Naive B cell (primary cell): ENCODE measurements at regions not wholly inside any gene's neighbourhood (a gene's known extent, or its start where the extent isn't known, plus 50 kb on each side); places are given as distances from the start of the nearest gene placed in this dataset.
"Not testable (repeated sequence)": the region's sequence is repeated elsewhere in the genome, so short reads cannot be mapped to it uniquely, and the experiment has no call there.

Source experiments
- ATAC-seq, 2 donors: fragments of 150-1000 bp; cut with Tn5 transposase; 2 replicates each; pipeline ENCODE4 v1.10.0; 2021; ENCODE audit warnings: low read depth in 2 of 2, mild to moderate bottlenecking in 2 of 2, moderate library complexity in 2 of 2
- DNase-seq: peaks from one replicate; pipeline ENCODE4 v3.0.0; 2022
- H3K27ac Mint-ChIP-seq, 6 donors: one replicate each; pipeline ENCODE4 v1.8.0; 2020 to 2022; ENCODE audit warnings: mild to moderate bottlenecking in 6 of 6, mixed read lengths in 6 of 6, moderate library complexity in 5 of 6, inconsistent platforms in 2 of 6
- H3K27me3 Mint-ChIP-seq, 3 donors: one replicate each; pipeline ENCODE4 v1.8.0; 2021 to 2022; ENCODE audit warnings: mixed read lengths in 3 of 3, mild to moderate bottlenecking in 1 of 3
- H3K36me3 Mint-ChIP-seq, 2 donors: one replicate each; pipeline ENCODE4 v1.8.0; 2020 to 2022; ENCODE audit warnings: mixed read lengths in 2 of 2, inconsistent platforms in 1 of 2, mild to moderate bottlenecking in 1 of 2
- H3K4me1 Mint-ChIP-seq, 3 donors: one replicate each; pipeline ENCODE4 v1.8.0; 2020 to 2022; ENCODE audit warnings: mixed read lengths in 3 of 3, inconsistent platforms in 1 of 3, mild to moderate bottlenecking in 1 of 3, moderate library complexity in 1 of 3
- H3K4me3 Mint-ChIP-seq, 8 donors: one replicate each; pipeline ENCODE4 v1.8.0; 2020 to 2022; ENCODE audit warnings: mild to moderate bottlenecking in 8 of 8, mixed read lengths in 8 of 8, moderate library complexity in 8 of 8, inconsistent platforms in 2 of 8
- H3K9me3 Mint-ChIP-seq, 7 donors: one replicate each; pipeline ENCODE4 v1.8.0; 2020 to 2022; ENCODE audit warnings: mixed read lengths in 7 of 7, mild to moderate bottlenecking in 5 of 7, inconsistent platforms in 2 of 7, moderate library complexity in 1 of 7

GRCh38 chr13:83471011-83471410, 411.3 kb downstream of the SLITRK1 start:
- no peaks in the 10 kb centered on the region for H3K36me3 Mint-ChIP-seq
- no peak overlapping the region for H3K4me3 Mint-ChIP-seq
- DNase-seq (no peak), ATAC-seq (no peak)
- peaks cover 0 to 12% (median 8%) of the 10 kb centered on the region in 7 donors for H3K9me3 Mint-ChIP-seq
- H3K27me3 Mint-ChIP-seq, result no peaks in the 10 kb centered on the region
- H3K27ac Mint-ChIP-seq, result no peak overlapping the region
- no peaks in the 10 kb centered on the region for H3K4me1 Mint-ChIP-seq

GRCh38 chr13:83470133-83470797, 412.0 kb downstream of the SLITRK1 start:
- H3K4me1 Mint-ChIP-seq, result no peaks in the 10 kb centered on the region
- H3K4me3 Mint-ChIP-seq, result no peak overlapping the region
- no peaks in the 10 kb centered on the region for H3K27me3 Mint-ChIP-seq

GRCh38 chr13:83453723-83454122, 428.6 kb downstream of the SLITRK1 start:
- Mint-ChIP-seq H3K36me3 (no peaks in the 10 kb centered on the region), H3K4me1 (no peaks in the 10 kb centered on the region), H3K27ac (no peak overlapping the region), H3K27me3 (no peaks in the 10 kb centered on the region), H3K4me3 (no peak overlapping the region), H3K9me3 (peaks cover 0 to 9% (median 0%) of the 10 kb centered on the region in 7 donors)
- DNase-seq (no peak), ATAC-seq (no peak)

More at GRCh38 chr13:83470133-83470797, 412.0 kb downstream of the SLITRK1 start:
- no peak for DNase-seq
- Mint-ChIP-seq H3K9me3 (peaks cover 0 to 17% (median 9%) of the 10 kb centered on the region in 7 donors), H3K27ac (no peak overlapping the region), H3K36me3 (no peaks in the 10 kb centered on the region)
- no peak for ATAC-seq

GRCh38 chr13:83453300-83453699, 429.0 kb downstream of the SLITRK1 start:
- Mint-ChIP-seq H3K9me3 (peaks cover 0 to 8% (median 0%) of the 10 kb centered on the region in 7 donors), H3K4me3 (no peak overlapping the region), H3K36me3 (no peaks in the 10 kb centered on the region), H3K4me1 (no peaks in the 10 kb centered on the region), H3K27ac (no peak overlapping the region), H3K27me3 (no peaks in the 10 kb centered on the region)
- ATAC-seq (no peak), DNase-seq (no peak)

- ATAC-seq, result no peak
- H3K4me1 Mint-ChIP-seq, result no peaks in the 10 kb centered on the region
These were observed 429.9 kb downstream of the SLITRK1 start for GRCh38 chr13:83452292-83452950.

GRCh38 chr13:83450591-83450990, 431.7 kb downstream of the SLITRK1 start:
- Mint-ChIP-seq H3K4me1 (no peaks in the 10 kb centered on the region), H3K27me3 (no peaks in the 10 kb centered on the region), H3K36me3 (no peaks in the 10 kb centered on the region), H3K27ac (no peak overlapping the region), H3K4me3 (no peak overlapping the region), H3K9me3 (peaks cover 3 to 9% (median 4%) of the 10 kb centered on the region in 7 donors)
- no peak for ATAC-seq
- no peak for DNase-seq

More at GRCh38 chr13:83452292-83452950, 429.9 kb downstream of the SLITRK1 start:
- DNase-seq, result no peak
- H3K27me3 Mint-ChIP-seq, result no peaks in the 10 kb centered on the region
- no peak overlapping the region for H3K4me3 Mint-ChIP-seq
- peaks cover 0 to 7% (median 0%) of the 10 kb centered on the region in 7 donors for H3K9me3 Mint-ChIP-seq
- no peaks in the 10 kb centered on the region for H3K36me3 Mint-ChIP-seq
- H3K27ac Mint-ChIP-seq, result no peak overlapping the region

GRCh38 chr13:83449668-83450395, 432.4 kb downstream of the SLITRK1 start:
- no peak overlapping the region for H3K27ac Mint-ChIP-seq
- H3K4me1 Mint-ChIP-seq, result no peaks in the 10 kb centered on the region
- no peaks in the 10 kb centered on the region for H3K36me3 Mint-ChIP-seq
- peaks cover 3 to 9% (median 6%) of the 10 kb centered on the region in 7 donors for H3K9me3 Mint-ChIP-seq
- no peak for ATAC-seq
- H3K27me3 Mint-ChIP-seq, result no peaks in the 10 kb centered on the region
- DNase-seq, result no peak
- no peak overlapping the region for H3K4me3 Mint-ChIP-seq

GRCh38 chr13:83440465-83440864, 441.8 kb downstream of the SLITRK1 start:
- H3K27me3 Mint-ChIP-seq, result no peaks in the 10 kb centered on the region
- ATAC-seq, result no peak
- H3K27ac Mint-ChIP-seq, result no peak overlapping the region
- no peak for DNase-seq
- peaks cover 0 to 16% (median 4%) of the 10 kb centered on the region in 7 donors for H3K9me3 Mint-ChIP-seq
- H3K4me1 Mint-ChIP-seq, result no peaks in the 10 kb centered on the region
- no peak overlapping the region for H3K4me3 Mint-ChIP-seq
- H3K36me3 Mint-ChIP-seq, result no peaks in the 10 kb centered on the region

GRCh38 chr13:83439464-83439863, 442.8 kb downstream of the SLITRK1 start:
- not testable (repeated sequence) for H3K36me3 Mint-ChIP-seq, H3K4me1 Mint-ChIP-seq, H3K27ac Mint-ChIP-seq, H3K27me3 Mint-ChIP-seq, DNase-seq, H3K4me3 Mint-ChIP-seq, ATAC-seq
- peaks cover 0 to 13% (median 4%) of the 10 kb centered on the region in 7 donors for H3K9me3 Mint-ChIP-seq

- Mint-ChIP-seq H3K9me3 (peaks cover 3 to 15% (median 5%) of the 10 kb centered on the region in 7 donors), H3K27ac (no peak overlapping the region), H3K4me1 (no peaks in the 10 kb centered on the region), H3K36me3 (no peaks in the 10 kb centered on the region), H3K27me3 (no peaks in the 10 kb centered on the region), H3K4me3 (no peak overlapping the region)
- DNase-seq (no peak), ATAC-seq (no peak)
These were observed 458.4 kb downstream of the SLITRK1 start for GRCh38 chr13:83423861-83424260.

GRCh38 chr13:83423381-83423780, 458.9 kb downstream of the SLITRK1 start:
- no peaks in the 10 kb centered on the region for H3K27me3 Mint-ChIP-seq
- no peak overlapping the region for H3K27ac Mint-ChIP-seq
- no peaks in the 10 kb centered on the region for H3K4me1 Mint-ChIP-seq
- H3K36me3 Mint-ChIP-seq, result no peaks in the 10 kb centered on the region
- no peak overlapping the region for H3K4me3 Mint-ChIP-seq
- ATAC-seq (no peak), DNase-seq (no peak)
- peaks cover 3 to 15% (median 5%) of the 10 kb centered on the region in 7 donors for H3K9me3 Mint-ChIP-seq

- Mint-ChIP-seq H3K4me3 (no peak overlapping the region), H3K36me3 (no peaks in the 10 kb centered on the region), H3K27me3 (no peaks in the 10 kb centered on the region), H3K9me3 (peaks cover 2 to 18% (median 5%) of the 10 kb centered on the region in 7 donors), H3K4me1 (no peaks in the 10 kb centered on the region), H3K27ac (no peak overlapping the region)
- no peak for ATAC-seq
- DNase-seq, result no peak
These were observed 467.9 kb downstream of the SLITRK1 start for GRCh38 chr13:83414393-83414792.

GRCh38 chr13:83386609-83387008, 495.7 kb downstream of the SLITRK1 start:
- H3K27me3 Mint-ChIP-seq, result no peaks in the 10 kb centered on the region
- no peak for DNase-seq
- H3K27ac Mint-ChIP-seq, result no peak overlapping the region
- ATAC-seq, result no peak
- H3K4me1 Mint-ChIP-seq, result no peaks in the 10 kb centered on the region
- H3K9me3 Mint-ChIP-seq, result peaks cover 0 to 4% (median 0%) of the 10 kb centered on the region in 7 donors
- H3K4me3 Mint-ChIP-seq, result no peak overlapping the region
- H3K36me3 Mint-ChIP-seq, result no peaks in the 10 kb centered on the region

GRCh38 chr13:83378908-83379307, 503.4 kb downstream of the SLITRK1 start:
- ATAC-seq (no peak), DNase-seq (no peak)
- H3K36me3 Mint-ChIP-seq, result no peaks in the 10 kb centered on the region
- no peaks in the 10 kb centered on the region for H3K4me1 Mint-ChIP-seq
- H3K4me3 Mint-ChIP-seq, result no peak overlapping the region
- H3K27me3 Mint-ChIP-seq, result no peaks in the 10 kb centered on the region
- H3K9me3 Mint-ChIP-seq, result peaks cover 0 to 5% (median 4%) of the 10 kb centered on the region in 7 donors
- no peak overlapping the region for H3K27ac Mint-ChIP-seq
